ENCODE measurements at regions not wholly inside any gene's neighbourhood (a gene's known extent, or its start where the extent isn't known, plus 50 kb on each side); places are given as distances from the start of the nearest gene placed in this dataset.

DNA sequence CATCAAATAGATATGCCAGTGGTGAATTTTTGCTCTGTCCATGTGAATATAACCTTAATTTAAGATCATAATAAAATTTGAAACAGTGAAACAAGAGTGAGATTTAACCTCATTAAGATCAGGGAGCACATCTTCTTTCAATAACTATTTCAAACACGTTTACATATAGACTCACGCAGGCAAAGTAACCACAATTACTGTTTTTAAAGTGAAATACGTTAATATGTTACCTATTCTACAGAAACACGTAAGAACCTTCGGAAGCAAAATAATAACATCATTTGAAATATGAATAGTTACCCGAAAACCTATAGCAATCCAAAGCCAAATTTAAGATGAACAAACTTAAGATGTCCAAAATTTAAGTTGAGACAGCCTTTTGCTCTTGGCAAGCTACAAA, 136.2 kb upstream of the ZC3H12C start:
- H3K9me3 Mint-ChIP-seq (ENCODE audit: unreplicated experiment) = no peaks in the 10 kb centered on the region
- Histone ChIP-seq H3K4me3 (ENCODE audit: insufficient read depth, low read depth, low read length) (no peak overlapping the region), H3K27ac (ENCODE audit: low read depth, low read length) (no peak overlapping the region), H3K9ac (ENCODE audit: low read length) (no peak overlapping the region), H3K79me2 (ENCODE audit: insufficient read depth, low read length) (no peaks in the 10 kb centered on the region), H2AFZ (ENCODE audit: low read depth, low read length) (no peak overlapping the region), H3K36me3 (ENCODE audit: insufficient read depth, low read length) (no peaks in the 10 kb centered on the region), H4K20me1 (ENCODE audit: insufficient read depth, low read length) (no peaks in the 10 kb centered on the region), H3K4me2 (ENCODE audit: low read length) (no peak overlapping the region), H3K9me3 (ENCODE audit: insufficient read depth, low read depth, low read length) (no peaks in the 10 kb centered on the region), H3K27me3 (ENCODE audit: insufficient read depth, low read length) (no peaks in the 10 kb centered on the region), H3K4me1 (ENCODE audit: insufficient read depth, low read length) (no peaks in the 10 kb centered on the region)
- H3K36me3 Mint-ChIP-seq (ENCODE audit: low read depth, unreplicated experiment) = no peaks in the 10 kb centered on the region
- H3K27me3 Mint-ChIP-seq (ENCODE audit: low read depth, unreplicated experiment) = no peaks in the 10 kb centered on the region
- FAIRE-seq (no peak), DNase-seq (ENCODE audit: low read depth) (no peak)
- no peak overlapping the region for H3K27ac Mint-ChIP-seq (ENCODE audit: unreplicated experiment)
- peaks cover 3% of the 10 kb centered on the region for H3K4me1 Mint-ChIP-seq (ENCODE audit: low read depth, unreplicated experiment)
- no peak for TF ChIP-seq EZH2 (IDR thresholded peaks at IDR 0.05; ENCODE audit: insufficient read depth, low read length)
- TF ChIP-seq, protein P1, sequence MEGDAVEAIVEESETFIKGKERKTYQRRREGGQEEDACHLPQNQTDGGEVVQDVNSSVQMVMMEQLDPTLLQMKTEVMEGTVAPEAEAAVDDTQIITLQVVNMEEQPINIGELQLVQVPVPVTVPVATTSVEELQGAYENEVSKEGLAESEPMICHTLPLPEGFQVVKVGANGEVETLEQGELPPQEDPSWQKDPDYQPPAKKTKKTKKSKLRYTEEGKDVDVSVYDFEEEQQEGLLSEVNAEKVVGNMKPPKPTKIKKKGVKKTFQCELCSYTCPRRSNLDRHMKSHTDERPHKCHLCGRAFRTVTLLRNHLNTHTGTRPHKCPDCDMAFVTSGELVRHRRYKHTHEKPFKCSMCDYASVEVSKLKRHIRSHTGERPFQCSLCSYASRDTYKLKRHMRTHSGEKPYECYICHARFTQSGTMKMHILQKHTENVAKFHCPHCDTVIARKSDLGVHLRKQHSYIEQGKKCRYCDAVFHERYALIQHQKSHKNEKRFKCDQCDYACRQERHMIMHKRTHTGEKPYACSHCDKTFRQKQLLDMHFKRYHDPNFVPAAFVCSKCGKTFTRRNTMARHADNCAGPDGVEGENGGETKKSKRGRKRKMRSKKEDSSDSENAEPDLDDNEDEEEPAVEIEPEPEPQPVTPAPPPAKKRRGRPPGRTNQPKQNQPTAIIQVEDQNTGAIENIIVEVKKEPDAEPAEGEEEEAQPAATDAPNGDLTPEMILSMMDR (IDR thresholded peaks at IDR 0.05; ENCODE audit: insufficient read depth, low read depth, low read length) = no peak
- H3K4me3 Mint-ChIP-seq (ENCODE audit: unreplicated experiment) = no peak overlapping the region

GRCh38 chr11:109957601-109958000, 135.6 kb upstream of the ZC3H12C start:
- Histone ChIP-seq H3K4me1 (ENCODE audit: insufficient read depth, low read length) (no peaks in the 10 kb centered on the region), H3K79me2 (ENCODE audit: insufficient read depth, low read length) (no peaks in the 10 kb centered on the region), H3K4me3 (ENCODE audit: insufficient read depth, low read depth, low read length) (no peak overlapping the region), H3K27me3 (ENCODE audit: insufficient read depth, low read length) (no peaks in the 10 kb centered on the region), H3K4me2 (ENCODE audit: low read length) (no peak overlapping the region), H3K27ac (ENCODE audit: low read depth, low read length) (no peak overlapping the region), H2AFZ (ENCODE audit: low read depth, low read length) (no peak overlapping the region), H3K36me3 (ENCODE audit: insufficient read depth, low read length) (no peaks in the 10 kb centered on the region), H3K9ac (ENCODE audit: low read length) (no peak overlapping the region), H3K9me3 (ENCODE audit: insufficient read depth, low read depth, low read length) (no peaks in the 10 kb centered on the region), H4K20me1 (ENCODE audit: insufficient read depth, low read length) (no peaks in the 10 kb centered on the region)
- Mint-ChIP-seq H3K36me3 (ENCODE audit: low read depth, unreplicated experiment) (no peaks in the 10 kb centered on the region), H3K27me3 (ENCODE audit: low read depth, unreplicated experiment) (no peaks in the 10 kb centered on the region), H3K27ac (ENCODE audit: unreplicated experiment) (no peak overlapping the region), H3K9me3 (ENCODE audit: unreplicated experiment) (no peaks in the 10 kb centered on the region), H3K4me1 (ENCODE audit: low read depth, unreplicated experiment) (peaks cover 3% of the 10 kb centered on the region), H3K4me3 (ENCODE audit: unreplicated experiment) (no peak overlapping the region)
- FAIRE-seq (no peak), DNase-seq (ENCODE audit: low read depth) (no peak)
- TF ChIP-seq EZH2 (IDR thresholded peaks at IDR 0.05; ENCODE audit: insufficient read depth, low read length) = no peak
- TF ChIP-seq, protein P1 (IDR thresholded peaks at IDR 0.05; ENCODE audit: insufficient read depth, low read depth, low read length) = no peak

- Histone ChIP-seq H3K9ac (ENCODE audit: low read length) (no peak overlapping the region), H3K4me1 (ENCODE audit: insufficient read depth, low read length) (no peaks in the 10 kb centered on the region), H3K4me3 (ENCODE audit: insufficient read depth, low read depth, low read length) (no peak overlapping the region), H3K79me2 (ENCODE audit: insufficient read depth, low read length) (no peaks in the 10 kb centered on the region), H3K4me2 (ENCODE audit: low read length) (no peak overlapping the region), H3K36me3 (ENCODE audit: insufficient read depth, low read length) (no peaks in the 10 kb centered on the region), H2AFZ (ENCODE audit: low read depth, low read length) (no peak overlapping the region), H3K27ac (ENCODE audit: low read depth, low read length) (no peak overlapping the region), H4K20me1 (ENCODE audit: insufficient read depth, low read length) (no peaks in the 10 kb centered on the region), H3K27me3 (ENCODE audit: insufficient read depth, low read length) (no peaks in the 10 kb centered on the region), H3K9me3 (ENCODE audit: insufficient read depth, low read depth, low read length) (no peaks in the 10 kb centered on the region)
- TF ChIP-seq, protein P1 (IDR thresholded peaks at IDR 0.05; ENCODE audit: insufficient read depth, low read depth, low read length) = no peak
- no peak for TF ChIP-seq EZH2 (IDR thresholded peaks at IDR 0.05; ENCODE audit: insufficient read depth, low read length)
- DNase-seq (ENCODE audit: low read depth) (no peak), FAIRE-seq (no peak)
- H3K4me3 Mint-ChIP-seq (ENCODE audit: unreplicated experiment) = no peak overlapping the region
- H3K27me3 Mint-ChIP-seq (ENCODE audit: low read depth, unreplicated experiment) = no peaks in the 10 kb centered on the region
- no peaks in the 10 kb centered on the region for H3K9me3 Mint-ChIP-seq (ENCODE audit: unreplicated experiment)
- H3K36me3 Mint-ChIP-seq (ENCODE audit: low read depth, unreplicated experiment) = no peaks in the 10 kb centered on the region
- H3K27ac Mint-ChIP-seq (ENCODE audit: unreplicated experiment) = no peak overlapping the region
- peaks cover 3% of the 10 kb centered on the region for H3K4me1 Mint-ChIP-seq (ENCODE audit: low read depth, unreplicated experiment)
These were observed 134.9 kb upstream of the ZC3H12C start for GRCh38 chr11:109958131-109958820.
